GM21619 (cell line): ENCODE measurements at regions not wholly inside any gene's neighbourhood (a gene's known extent, or its start where the extent isn't known, plus 50 kb on each side); places are given as distances from the start of the nearest gene placed in this dataset.

Experiments used
- ATAC-seq: cut with Tn5 transposase; IDR thresholded peaks from one replicate; pipeline ENCODE4 v1.9.1; 2021; ENCODE audit not compliant: unreplicated experiment

DNA sequence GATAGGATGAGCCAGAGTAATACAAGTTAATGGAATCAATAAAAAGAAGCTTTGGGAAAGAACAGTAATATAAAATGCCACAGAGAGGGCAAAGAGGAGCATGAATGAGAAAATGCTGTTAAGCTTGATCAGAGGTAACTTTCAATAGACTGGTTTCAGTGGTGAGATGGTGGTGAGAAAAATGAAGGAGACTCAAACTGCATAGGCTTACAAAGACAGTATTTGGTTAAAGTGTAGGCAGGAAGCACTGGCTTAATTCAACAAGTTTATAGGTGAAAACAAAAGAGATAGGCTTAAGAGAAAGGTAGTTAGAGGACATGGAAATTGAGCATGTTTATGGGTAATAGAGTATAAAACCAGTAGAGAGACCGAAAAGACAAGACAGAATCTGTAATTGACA lies 298.6 kb upstream of the ADAMTS5 start:
- ATAC-seq = no peak

DNA sequence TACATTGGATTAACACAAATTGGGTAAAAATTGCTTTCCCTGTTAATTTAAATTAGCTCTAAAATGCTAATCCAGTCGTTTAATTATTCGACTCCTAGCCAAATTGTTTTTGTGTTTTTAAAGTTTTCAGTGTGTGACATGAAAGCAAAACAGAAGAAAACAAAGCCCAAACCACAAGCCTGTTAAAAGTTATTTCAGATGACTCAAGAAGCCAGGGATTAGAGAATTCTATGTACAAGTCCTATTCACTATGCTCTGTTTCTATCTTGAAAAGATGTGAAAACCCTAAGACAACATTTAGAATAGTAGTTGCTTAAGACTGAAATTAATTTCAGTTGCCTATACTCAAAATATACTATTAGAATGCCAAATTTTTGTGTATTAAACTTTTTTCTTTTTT lies 294.8 kb upstream of the ADAMTS5 start:
- no peak for ATAC-seq

DNA sequence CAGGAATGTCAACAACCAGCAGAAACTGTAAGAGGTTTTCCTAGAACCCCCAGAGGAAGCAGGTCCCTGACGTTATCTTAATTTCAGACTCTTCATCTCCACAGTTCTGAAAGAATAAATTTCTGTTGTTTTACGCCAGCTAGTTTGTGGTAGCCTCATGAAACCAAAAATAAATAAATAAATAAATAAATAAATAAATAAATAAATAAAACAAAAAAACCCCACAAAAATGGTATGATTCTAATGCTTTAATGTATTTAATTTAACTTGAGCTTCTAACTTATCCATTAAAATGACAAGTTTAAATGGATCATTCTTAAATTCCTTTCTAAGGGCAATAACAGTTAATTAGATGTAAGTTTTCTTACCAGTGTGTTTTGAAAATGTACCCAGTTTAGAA lies 293.8 kb upstream of the ADAMTS5 start:
- ATAC-seq = no peak

DNA sequence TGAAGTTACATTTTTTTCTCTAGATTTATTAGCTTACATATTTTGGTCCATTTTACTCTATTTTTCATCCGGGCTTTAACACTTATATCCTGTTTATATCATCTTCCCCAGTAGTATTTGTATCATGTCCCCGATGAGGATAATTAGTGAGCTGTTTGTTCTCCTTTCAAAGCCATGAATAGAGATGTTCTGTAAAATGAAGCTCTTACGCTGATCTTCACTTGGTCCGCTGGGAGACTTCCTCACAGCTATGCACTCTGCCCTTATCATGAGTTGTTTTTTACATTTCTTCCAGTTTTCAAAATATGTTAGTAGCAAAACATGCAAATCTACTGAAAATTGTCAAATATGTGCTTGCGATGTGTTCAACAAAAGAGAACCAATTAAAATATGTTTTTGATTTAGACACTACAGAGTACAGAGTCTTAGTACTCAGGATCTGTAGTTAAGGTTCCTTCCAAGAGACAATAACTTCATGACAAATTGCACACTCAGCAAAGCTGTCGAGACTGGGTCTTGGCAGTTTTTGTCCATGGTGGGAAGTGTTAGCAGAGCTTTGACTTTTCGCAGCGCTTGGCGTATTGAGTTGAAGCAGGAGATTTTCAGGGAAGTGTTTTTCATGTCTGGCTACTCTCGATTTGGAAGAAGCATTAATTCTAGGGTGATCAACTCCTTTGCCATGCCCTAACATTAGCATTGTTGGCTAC lies 292.0 kb upstream of the ADAMTS5 start:
- ATAC-seq = no peak

DNA sequence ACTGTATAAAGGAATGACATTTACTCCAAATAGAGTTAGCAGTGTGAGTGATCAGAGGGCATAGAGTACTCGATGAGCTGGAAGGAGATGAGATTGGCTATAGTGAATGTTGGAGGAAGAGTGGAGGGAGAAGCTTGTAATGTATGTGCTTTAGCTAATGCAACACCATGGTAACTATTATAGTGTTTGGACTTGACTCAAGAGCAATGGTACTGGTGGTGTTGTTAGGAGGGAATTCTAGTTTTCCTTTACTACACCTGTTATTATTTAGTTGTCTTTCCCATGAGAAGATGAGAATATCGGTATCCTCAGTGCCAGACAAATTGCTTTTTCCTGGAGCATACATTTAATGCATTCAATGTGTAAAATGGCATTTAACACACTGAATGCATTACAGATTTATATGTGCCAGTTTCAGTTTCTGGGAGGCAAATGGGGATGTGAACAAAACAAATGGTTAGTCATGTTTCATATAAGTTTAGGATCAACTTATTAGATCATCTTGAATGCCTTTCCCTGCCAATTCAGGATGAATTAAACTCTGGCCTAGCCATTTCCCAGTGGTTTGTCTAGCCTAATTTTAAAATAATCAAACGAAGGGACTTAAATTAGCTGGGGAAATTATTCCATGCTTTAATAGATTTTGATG lies 291.1 kb upstream of the ADAMTS5 start:
- ATAC-seq = no peak

DNA sequence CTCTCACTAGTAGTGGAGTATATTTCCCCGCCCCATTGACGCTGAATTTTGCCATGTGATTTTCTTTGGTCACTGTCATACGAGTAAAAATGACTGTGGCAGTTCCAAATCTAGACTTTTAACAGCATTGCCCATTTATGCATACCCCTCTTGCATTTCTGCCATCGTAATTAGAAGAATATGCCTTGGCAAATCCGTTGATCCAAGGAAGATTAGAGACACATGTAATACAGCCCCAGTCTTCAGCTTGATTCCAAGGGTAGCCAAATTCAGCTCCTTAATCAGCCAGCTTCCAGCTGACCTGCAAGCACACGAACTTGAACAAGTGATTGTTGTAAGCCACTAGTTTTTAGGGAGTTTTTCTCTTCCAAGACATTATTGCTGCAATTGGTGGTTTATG lies 290.3 kb upstream of the ADAMTS5 start:
- ATAC-seq = no peak

DNA sequence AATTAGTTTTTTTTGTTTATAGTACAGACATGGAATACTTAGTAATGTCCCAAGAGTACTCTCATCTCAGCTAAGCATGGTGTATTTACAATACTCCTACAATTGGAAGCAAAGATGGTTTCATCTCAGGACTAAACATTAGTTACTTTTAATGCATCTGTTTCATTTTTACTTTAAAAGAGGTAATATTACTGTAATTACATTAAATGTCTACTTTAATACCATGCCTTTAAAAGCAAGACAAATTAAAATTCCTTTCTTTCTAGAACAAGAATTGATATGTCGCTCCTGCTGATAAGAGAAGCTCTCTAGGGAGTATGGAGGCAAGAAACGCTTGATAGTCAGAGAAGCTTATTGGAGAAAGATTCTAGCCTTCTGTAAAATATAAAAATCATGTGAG lies 284.9 kb upstream of the ADAMTS5 start:
- no peak for ATAC-seq

DNA sequence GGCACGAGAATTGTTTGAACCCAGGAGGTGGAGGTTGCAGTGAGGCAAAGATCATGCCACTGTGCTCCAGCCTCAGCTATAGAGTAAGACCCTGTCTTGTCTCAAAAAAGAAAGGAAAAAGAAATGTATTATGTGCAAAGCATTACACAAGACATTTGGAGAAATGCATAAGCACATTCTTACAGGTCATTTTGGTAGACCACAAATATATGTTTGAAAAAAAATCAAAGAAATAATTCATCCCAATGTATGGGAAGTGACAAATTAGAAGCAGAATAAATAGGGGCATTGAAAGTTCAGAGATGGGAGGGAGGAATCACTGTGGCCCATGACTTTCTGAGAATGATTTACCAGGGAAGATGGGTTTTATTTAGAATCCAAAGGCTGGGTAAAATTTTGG lies 283.5 kb upstream of the ADAMTS5 start:
- ATAC-seq = no peak

DNA sequence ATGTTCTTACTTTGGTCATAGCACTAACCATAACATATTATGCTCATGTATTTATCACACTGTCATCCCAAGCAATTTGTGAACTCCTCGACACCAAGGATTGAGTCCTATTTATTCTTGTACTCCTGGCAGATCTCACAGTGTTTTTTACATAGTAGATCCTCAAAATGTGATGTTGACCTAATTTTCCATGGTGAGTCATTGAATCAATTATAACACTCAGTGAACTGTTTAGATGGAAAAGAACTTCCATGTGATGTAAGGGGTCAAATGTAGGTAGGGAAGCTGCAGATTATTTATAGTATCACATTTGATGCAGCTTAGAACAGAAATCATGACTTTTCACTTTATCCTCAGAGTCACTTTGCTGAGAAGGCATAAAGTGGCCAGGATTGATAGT lies 281.9 kb upstream of the ADAMTS5 start:
- ATAC-seq = no peak

DNA sequence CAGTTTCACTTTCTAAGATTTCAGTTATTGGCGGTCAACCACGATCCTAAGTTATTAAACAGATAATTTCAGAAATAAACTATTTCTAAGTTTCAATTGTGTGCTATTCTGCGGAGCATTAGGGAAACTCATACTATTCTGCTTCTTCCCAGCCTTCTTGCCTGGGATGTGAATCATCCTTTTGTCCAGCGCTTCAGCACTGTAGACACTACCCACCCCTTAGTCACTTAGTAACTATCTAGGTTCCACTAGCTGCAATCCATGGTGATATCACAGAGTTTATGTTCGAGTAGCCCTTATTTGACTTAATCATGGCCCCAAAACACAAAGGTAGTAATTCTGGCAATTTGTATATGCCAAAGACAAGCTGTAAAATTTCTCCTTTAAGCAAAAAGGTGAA lies 279.9 kb upstream of the ADAMTS5 start:
- ATAC-seq = no peak

DNA sequence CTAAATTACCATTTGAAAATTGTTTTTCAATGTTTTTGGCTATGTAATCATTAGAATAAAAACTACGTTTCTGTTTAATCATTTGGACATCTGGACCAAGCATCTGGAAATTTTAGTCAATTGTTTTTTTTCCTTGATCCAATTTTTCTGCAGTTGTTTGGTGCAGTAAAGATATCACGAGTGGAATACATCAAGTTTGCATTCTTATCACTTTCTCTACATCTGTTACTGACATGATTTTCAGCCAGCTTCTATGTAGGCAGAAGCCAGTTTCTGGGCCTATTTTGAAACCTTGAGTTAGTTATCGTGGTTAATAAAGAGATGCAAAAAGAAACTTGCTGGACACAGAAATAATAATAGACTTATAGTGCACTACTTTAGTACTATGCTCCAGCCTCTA lies 277.9 kb upstream of the ADAMTS5 start:
- no peak for ATAC-seq

DNA sequence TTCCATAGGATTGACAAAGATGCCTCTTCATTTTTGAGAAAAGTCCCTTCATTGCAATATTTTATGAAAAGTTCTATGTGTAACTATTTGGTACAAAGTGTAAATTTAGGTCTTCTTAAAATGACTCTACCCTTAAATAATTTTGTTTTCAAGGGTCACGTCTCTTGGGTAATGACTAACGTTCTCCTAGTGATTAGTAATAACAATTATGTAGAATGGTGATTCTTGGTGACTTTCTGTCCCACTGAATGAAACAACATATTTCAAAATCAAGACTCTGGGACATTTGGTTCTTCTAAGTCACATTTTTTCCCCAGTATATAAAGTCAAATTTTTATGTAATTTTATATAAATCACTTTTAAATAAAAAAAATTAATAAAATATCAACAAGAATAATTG lies 277.5 kb upstream of the ADAMTS5 start:
- no peak for ATAC-seq

DNA sequence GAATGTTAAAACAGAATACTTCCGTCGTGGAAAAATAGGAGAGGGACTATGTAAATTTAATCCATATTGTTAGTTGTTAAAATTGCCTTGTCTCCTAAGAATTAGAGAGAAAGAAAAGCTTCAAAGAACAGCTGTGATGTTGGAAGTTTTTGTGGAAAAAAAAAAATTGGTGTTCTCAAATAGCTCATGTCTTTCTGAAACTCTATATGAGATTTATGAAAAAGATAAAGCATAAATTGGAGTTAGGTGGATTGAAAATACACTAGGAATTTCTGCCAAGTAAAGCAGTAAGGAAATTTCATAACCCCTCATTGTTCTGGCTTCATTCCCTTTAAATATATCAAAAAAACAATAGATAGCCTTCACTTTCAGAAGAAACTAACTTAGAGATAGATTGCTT lies 274.0 kb upstream of the ADAMTS5 start:
- ATAC-seq = no peak

DNA sequence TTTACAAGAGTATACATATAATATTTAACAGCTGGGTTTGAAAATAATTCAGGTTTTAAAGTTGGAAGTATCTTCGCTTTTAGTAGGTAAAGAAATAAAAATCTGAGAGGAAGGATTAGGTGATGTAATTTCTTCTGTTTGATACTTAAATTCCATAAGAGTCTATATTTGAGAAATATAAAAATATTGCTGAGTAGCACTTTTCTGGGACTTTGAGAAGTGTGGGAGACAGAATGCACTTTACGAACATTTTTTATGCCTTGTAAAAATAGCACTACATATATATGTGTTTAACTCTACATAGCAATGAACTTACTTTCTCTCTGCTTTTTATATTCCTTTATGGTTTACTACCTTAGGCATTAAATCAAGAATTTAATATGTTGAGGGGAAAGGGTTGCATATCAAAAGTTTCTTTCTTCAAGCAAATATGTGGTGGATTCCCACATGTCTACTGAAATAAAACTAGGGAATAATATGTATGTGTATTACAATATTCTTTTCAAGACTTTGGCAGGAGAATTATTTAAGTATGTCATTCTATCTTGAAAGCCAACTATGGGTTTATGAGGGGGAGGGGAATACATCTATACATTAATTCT lies 266.7 kb upstream of the ADAMTS5 start:
- no peak for ATAC-seq

DNA sequence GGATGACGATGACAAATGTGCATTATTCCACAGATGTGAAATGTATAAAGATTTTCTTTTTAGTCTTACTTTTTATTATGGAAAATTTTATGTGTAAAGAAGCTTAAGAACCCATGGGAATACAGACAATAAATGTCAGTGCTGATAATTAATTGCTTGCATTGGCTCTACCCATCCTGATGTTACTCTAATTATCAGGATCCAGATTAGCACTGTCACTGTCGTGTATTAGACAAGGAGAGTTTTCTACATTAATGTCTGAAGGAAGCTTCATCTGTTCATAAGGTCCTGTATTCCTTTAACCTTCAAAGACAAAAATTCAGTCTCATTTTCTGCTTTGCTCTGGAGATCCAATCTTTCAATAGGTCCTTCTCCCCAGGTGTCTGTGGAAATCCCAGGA lies 259.1 kb upstream of the ADAMTS5 start:
- ATAC-seq = no peak

DNA sequence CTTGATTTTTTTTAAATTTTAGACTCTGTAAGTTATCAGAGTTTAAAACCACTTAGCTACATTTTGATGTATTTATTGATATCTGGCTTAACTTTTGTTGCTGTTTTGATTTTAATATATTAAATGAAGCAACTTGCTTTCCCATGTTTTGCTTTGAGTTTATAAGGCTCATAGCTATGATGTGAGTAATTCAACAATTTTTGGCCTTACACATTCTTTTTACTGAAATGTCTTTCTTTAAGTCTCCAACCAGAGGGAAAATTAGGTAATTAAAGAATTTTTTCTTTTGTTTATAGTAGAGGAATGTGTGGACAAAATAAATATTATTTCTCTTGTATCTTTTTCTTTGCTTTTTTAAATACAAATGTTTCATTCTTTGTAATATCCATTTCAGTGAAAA lies 258.3 kb upstream of the ADAMTS5 start:
- ATAC-seq = no peak

DNA sequence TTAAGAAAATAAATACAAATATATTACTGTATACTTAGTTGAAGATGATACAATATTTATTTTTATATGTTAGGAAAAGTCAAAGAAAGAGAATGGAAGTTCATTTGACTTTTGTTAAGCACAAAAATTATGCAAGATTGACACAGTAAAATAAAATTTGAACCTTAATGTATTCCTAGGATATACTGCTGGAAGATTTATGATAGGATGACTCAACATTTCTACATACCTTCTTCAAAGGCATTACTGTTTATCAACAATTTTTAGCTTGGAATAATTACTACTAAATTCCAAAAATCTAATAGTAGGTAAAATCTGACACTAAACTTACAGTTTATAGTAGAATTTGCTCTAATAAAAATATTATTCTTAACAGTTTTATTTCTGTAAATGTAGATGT lies 257.3 kb upstream of the ADAMTS5 start:
- no peak for ATAC-seq

DNA sequence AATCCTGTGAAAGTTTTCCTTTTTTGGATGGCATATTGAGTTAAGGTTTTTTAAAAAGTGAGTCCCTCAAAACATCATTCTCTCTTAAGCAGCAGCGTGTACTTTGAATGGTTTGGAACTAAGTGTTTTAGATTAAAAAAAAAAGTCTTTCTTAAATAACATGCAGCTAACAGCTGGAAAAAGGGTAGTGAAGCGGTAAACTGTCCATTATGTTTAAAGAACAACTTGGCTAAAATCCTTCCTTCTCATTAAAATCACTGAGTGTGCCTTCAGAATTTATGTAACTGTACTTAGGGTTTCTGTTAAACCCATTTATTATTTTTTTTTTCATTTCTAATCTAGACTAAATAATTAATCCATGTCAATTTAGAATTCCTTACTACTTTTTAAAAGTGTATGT lies 254.2 kb upstream of the ADAMTS5 start:
- no peak for ATAC-seq

DNA sequence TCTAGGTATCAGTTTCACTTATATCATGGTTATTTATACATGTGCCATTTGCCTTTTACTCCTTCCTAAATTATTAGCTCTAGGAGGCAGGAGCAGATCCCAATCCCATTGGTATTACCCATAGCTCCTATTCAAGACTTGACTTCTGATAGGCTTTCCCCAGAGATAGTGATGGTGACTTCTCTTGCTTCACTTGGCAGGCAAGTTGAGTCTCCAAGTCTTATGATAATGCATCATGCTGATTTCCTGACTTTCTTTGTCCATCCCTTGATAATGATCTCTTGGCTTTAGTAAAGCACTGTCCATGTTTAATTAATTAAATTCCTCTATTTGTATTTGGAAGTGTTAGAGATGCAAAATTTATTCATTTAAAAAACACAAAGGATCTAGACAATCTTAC lies 253.5 kb upstream of the ADAMTS5 start:
- no peak for ATAC-seq

DNA sequence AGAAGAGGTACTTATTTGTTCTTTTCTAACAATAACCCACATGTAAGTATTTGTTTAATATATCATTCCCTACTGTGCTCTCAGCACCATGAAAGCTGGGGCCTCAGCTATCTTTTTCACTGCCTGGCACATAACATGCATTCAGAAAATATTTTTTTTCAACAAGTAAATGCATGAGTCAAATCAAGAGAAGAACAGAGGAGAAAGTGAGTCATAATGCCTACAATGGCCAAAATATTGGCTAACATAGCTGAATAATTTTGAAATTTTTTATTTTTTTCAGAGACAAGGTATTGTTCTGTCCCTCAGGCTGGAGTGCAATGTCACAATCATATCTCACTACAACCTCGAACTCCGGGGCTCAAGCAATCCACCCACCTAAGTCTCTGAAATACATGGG lies 252.2 kb upstream of the ADAMTS5 start:
- no peak for ATAC-seq

DNA sequence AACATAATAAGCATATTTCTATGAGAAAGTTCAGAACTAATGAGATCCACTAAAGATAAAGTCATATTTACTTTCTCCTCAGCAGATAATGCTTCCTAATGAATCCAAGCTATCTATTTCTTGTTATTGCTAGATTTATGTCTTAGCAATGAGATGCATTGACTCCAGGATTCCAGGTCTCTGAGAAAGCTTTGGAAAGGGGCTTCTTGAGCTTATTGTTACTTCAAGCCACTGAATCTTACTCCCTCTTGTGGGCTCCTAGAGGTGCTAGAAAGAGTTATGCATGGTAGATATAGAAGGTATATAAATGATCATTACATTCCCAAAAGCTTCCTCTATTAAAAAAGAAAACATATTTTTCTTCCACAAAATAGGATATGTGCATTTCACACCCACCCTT lies 246.4 kb upstream of the ADAMTS5 start:
- no peak for ATAC-seq

DNA sequence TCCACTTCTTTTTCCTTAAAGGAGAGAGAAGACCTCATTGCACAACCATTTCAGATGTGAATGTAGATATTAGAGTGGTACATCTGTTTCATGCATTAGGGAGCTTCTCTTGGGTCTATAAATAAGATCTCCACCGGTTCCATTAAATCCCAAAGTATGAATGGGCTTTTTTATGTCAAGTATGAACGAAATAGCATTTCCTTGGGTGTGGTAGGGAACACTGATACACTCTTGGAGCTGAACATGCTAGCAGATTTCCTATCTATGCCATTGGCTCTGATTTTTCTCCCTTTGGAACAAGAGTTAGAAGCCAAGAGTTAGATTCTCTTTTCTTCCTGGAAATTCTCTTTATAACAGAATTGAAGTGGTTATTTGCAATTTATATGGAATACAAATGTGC lies 245.6 kb upstream of the ADAMTS5 start:
- no peak for ATAC-seq

DNA sequence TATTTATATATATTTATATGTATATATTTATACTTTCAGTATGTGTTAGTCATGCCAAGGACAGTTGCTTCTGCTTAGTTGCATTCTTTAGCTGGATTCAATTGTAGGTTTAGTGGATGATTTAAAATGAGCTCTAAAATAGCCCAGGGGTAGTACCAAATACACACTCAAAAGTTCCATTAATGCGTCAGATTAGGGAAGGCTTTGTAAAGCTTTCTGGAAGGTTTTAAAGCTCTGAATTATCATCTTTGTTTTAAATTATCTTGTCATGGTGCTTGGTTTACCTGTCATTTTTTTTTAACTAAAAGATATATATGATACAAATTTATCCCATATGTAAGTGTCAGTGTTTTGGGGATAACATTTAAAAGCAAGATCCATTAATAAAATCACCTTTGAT lies 242.7 kb upstream of the ADAMTS5 start:
- ATAC-seq = no peak
